C4-2B (cell line): ENCODE measurements at regions not wholly inside any gene's neighbourhood (a gene's known extent, or its start where the extent isn't known, plus 50 kb on each side); places are given as distances from the start of the nearest gene placed in this dataset.

Experiments
- H3K27ac ChIP-seq: fragments of 450-650 bp; 2 replicates; pipeline ENCODE4 v1.5.1; 2017
- ZFX ChIP-seq: fragments of 450-650 bp; IDR thresholded peaks from 2 replicates; pipeline ENCODE4 v1.6.1; 2017
- TF ChIP-seq, protein P1 (sequence below): fragments of 450-650 bp; conservative IDR thresholded peaks from 2 replicates; pipeline ENCODE4 v1.5.1; 2017; ENCODE audit warnings: mild to moderate bottlenecking

DNA sequence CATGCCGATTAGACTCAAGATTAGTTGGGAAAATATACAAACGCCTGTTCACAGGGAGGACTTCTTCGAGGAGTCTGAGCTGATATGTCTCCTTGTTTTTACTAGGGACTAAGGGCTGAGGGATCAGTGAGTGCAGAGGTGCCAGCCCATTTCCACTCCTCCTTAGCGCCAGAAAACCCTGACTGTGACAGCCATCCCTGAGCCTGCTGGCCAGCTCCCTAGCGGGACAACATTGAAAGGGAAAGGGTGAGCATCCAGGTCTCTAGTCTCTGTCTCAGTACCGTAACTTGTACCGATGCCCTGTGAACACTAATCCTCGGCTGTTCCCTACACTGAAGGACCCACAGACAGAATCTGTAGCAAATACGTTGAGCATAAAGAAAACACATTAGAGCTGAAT, 243.4 kb downstream of the WNT5A start:
- no peak for TF ChIP-seq ZFX
- TF ChIP-seq, protein P1, sequence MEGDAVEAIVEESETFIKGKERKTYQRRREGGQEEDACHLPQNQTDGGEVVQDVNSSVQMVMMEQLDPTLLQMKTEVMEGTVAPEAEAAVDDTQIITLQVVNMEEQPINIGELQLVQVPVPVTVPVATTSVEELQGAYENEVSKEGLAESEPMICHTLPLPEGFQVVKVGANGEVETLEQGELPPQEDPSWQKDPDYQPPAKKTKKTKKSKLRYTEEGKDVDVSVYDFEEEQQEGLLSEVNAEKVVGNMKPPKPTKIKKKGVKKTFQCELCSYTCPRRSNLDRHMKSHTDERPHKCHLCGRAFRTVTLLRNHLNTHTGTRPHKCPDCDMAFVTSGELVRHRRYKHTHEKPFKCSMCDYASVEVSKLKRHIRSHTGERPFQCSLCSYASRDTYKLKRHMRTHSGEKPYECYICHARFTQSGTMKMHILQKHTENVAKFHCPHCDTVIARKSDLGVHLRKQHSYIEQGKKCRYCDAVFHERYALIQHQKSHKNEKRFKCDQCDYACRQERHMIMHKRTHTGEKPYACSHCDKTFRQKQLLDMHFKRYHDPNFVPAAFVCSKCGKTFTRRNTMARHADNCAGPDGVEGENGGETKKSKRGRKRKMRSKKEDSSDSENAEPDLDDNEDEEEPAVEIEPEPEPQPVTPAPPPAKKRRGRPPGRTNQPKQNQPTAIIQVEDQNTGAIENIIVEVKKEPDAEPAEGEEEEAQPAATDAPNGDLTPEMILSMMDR, result no peak
- no peak overlapping the region; the same call in 1 of the 2 replicates for H3K27ac ChIP-seq

DNA sequence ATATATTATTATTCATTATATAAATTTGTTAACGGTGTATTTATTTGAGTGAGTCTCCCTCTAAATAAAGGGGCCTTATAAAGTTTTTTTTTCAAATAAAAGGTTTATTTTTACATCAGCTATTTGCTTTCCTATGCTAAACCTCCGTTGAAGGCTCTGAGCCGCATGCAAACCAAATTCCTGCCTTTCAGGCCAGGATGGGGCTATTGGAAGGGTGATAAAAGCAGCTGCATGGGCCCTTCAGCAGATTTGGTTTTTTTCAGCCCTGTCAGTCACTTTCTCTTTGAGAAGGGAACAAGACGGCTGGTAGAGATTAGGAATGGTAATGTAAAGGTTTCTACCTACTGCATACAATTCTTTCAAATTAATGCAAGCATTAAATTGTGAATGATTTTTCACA, 244.2 kb downstream of the WNT5A start:
- no peak overlapping the region for H3K27ac ChIP-seq
- TF ChIP-seq, protein P1, result no peak
- TF ChIP-seq ZFX, result no peak

GRCh38 chr3:55241098-55241497, 246.0 kb downstream of the WNT5A start:
- no peak overlapping the region for H3K27ac ChIP-seq
- TF ChIP-seq, protein P1, result no peak
- no peak for TF ChIP-seq ZFX

DNA sequence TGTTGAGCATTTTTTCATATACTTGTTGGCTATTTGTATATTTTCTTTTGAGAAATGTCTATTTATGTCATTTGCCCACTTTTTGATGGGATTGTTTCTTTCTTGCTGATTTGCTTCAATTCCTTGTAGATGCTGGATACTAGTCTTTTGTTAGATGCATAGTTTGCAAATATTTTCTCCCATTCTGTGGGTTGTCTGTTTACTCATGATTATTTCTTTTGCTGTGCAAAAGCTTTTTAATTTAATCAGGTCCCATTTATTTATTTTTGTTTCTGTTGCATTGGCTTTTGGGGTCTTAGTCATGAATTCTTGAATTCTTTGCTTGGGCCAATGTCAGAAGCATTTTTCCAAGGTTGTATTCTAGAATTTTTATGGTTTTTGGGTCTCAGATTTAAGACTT, 251.7 kb downstream of the WNT5A start:
- no peak overlapping the region for H3K27ac ChIP-seq
- TF ChIP-seq, protein P1, result no peak
- no peak for TF ChIP-seq ZFX

- H3K27ac ChIP-seq, result no peak overlapping the region
- TF ChIP-seq, protein P1, result no peak
- no peak for TF ChIP-seq ZFX
Observed at GRCh38 chr3:55226696-55227095, 260.4 kb downstream of the WNT5A start.

DNA sequence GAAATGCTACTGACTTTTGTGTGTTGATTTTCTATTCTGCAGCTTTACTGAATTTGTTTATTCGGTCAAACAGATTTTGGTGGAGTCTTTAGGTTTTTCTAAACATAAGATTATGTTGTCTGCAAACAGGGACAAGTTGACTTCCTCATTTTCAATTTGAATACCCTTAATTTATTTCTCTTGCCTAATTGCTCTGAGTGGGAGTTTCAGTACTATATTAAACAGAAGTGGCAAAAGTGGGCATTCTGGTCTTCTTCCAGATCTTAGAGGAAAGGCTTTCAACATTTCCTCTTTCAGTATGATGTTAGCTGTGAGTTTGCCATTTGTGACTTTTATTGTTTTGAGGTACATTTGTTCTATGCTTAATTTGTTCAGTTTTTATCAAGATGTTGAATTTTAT, 268.5 kb downstream of the WNT5A start:
- no peak overlapping the region for H3K27ac ChIP-seq
- no peak for TF ChIP-seq ZFX
- TF ChIP-seq, protein P1, result no peak

- TF ChIP-seq, protein P1, result no peak
- TF ChIP-seq ZFX, result no peak
- no peak overlapping the region for H3K27ac ChIP-seq
Observed at GRCh38 chr3:55207744-55208143, 279.4 kb downstream of the WNT5A start.
